Suprapubic skin (tissue), 4 donors: ENCODE measurements at regions not wholly inside any gene's neighbourhood (a gene's known extent, or its start where the extent isn't known, plus 50 kb on each side); places are given as distances from the start of the nearest gene placed in this dataset.

Experiments used
- DNase-seq, 2 donors: peaks; one replicate each; pipeline ENCODE4 v3.0.0-alpha.2; 2019; ENCODE audit warnings: low spot score in 2 of 2
- H3K27ac ChIP-seq: fragments of 200-600 bp; sonication (generic); one replicate; pipeline ENCODE4 v1.5.1; 2019
- H3K27me3 ChIP-seq: fragments of 200-600 bp; sonication (generic); one replicate; pipeline ENCODE4 v1.5.1; 2019
- H3K36me3 ChIP-seq: fragments of 200-600 bp; sonication (generic); one replicate; pipeline ENCODE4 v1.5.1; 2019
- H3K4me1 ChIP-seq: fragments of 200-600 bp; sonication (generic); one replicate; pipeline ENCODE4 v1.5.1; 2019
- H3K4me3 ChIP-seq: fragments of 200-600 bp; sonication (generic); one replicate; pipeline ENCODE4 v1.5.1; 2019; ENCODE audit warnings: mild to moderate bottlenecking
- H3K9me3 ChIP-seq: fragments of 200-600 bp; sonication (generic); one replicate; pipeline ENCODE4 v1.5.1; 2019
- EP300 ChIP-seq: sonication (generic); formaldehyde crosslinking; IDR thresholded peaks from one replicate; pipeline ENCODE4 v1.6.1; 2017; ENCODE audit warnings: antibody characterized with exemption
- POLR2A ChIP-seq, 2 donors: fragments of 450-650 bp; IDR thresholded peaks; one replicate each; pipeline ENCODE4 v1.6.1; 2017; ENCODE audit warnings: antibody characterized with exemption in 2 of 2, mild to moderate bottlenecking in 2 of 2, moderate library complexity in 2 of 2
- POLR2AphosphoS5 ChIP-seq, 3 donors: sonication (generic); formaldehyde crosslinking; IDR thresholded peaks; one replicate each; pipeline ENCODE4 v1.6.1; 2017; ENCODE audit warnings: antibody characterized with exemption in 3 of 3
- WGBS: methylation state at CpG from one replicate; pipeline ENCODE4 v1.1.5; 2018; 5-methylcytosine and 5-hydroxymethylcytosine counted together
- TF ChIP-seq, protein P1 (sequence below), 2 donors: fragments of 200-600 bp in 1 of 2; fragments of 450-650 bp in 1 of 2; sonication (generic) in 1 of 2; IDR thresholded peaks; one replicate each; pipeline ENCODE4 v1.5.1; 2016 to 2019; ENCODE audit warnings: antibody characterized with exemption in 2 of 2, mild to moderate bottlenecking in 1 of 2, moderate library complexity in 1 of 2

DNA sequence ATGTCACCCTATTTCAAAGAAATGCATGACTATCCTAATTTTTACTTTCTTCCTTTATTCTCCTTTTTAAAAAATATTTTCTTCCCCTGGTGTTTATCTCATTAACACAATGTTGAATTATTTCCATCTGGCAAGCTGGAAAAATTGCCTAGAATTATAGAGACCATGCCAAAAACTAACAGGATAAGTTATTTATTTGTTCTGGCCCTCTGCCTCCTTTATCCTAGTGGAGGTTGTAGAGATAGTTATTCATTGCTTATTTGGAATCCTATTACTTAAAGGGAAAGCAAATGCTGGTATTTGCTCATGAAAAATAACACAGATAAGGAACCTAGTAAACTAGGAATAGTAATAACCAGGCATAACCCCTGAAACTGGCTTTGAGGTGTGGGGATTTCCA is 684.9 kb upstream of the KIF2B start:
- Histone ChIP-seq H3K4me3 (no peak overlapping the region), H3K4me1 (no peaks in the 10 kb centered on the region), H3K9me3 (no peaks in the 10 kb centered on the region)

DNA sequence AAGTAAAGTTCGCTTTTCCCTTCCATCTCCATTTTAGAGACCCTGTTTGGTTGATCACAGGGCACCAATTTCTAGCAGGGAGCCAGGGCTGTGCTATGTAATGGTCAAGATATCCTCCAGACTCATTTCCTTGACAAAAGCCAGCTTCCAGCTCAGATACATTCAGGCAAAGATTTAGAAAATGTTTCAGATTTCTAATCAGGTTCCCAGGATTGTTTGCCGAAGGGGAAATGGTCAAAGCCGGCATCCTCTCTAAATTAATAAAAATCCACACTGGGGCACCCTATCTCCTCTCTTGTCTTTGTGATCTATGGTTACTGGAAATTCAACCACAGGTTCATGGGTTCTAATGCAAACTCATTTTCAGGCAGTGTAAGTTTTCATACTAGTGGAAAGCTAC is 686.8 kb upstream of the KIF2B start:
- WGBS: 51% methylated on average over 3 of the region's 3 CpGs
- H3K9me3 ChIP-seq: no peaks in the 10 kb centered on the region
- H3K36me3 ChIP-seq: no peaks in the 10 kb centered on the region
- no peaks in the 10 kb centered on the region for H3K27me3 ChIP-seq
- no peak overlapping the region for H3K4me3 ChIP-seq
- no peak for TF ChIP-seq POLR2A (IDR thresholded peaks at IDR 0.05)
- no peak for TF ChIP-seq POLR2AphosphoS5 (IDR thresholded peaks at IDR 0.05)
- TF ChIP-seq, protein P1, sequence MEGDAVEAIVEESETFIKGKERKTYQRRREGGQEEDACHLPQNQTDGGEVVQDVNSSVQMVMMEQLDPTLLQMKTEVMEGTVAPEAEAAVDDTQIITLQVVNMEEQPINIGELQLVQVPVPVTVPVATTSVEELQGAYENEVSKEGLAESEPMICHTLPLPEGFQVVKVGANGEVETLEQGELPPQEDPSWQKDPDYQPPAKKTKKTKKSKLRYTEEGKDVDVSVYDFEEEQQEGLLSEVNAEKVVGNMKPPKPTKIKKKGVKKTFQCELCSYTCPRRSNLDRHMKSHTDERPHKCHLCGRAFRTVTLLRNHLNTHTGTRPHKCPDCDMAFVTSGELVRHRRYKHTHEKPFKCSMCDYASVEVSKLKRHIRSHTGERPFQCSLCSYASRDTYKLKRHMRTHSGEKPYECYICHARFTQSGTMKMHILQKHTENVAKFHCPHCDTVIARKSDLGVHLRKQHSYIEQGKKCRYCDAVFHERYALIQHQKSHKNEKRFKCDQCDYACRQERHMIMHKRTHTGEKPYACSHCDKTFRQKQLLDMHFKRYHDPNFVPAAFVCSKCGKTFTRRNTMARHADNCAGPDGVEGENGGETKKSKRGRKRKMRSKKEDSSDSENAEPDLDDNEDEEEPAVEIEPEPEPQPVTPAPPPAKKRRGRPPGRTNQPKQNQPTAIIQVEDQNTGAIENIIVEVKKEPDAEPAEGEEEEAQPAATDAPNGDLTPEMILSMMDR (IDR thresholded peaks at IDR 0.05): no peak
- no peak for TF ChIP-seq EP300
- no peak overlapping the region for H3K27ac ChIP-seq
- DNase-seq: no peak
- no peaks in the 10 kb centered on the region for H3K4me1 ChIP-seq

More for the DNA sequence above, 684.9 kb upstream of the KIF2B start:
- H3K27ac ChIP-seq: no peak overlapping the region
- H3K27me3 ChIP-seq: no peaks in the 10 kb centered on the region
- no peak for TF ChIP-seq POLR2A (IDR thresholded peaks at IDR 0.05)
- TF ChIP-seq POLR2AphosphoS5 (IDR thresholded peaks at IDR 0.05): no peak
- TF ChIP-seq EP300: no peak
- TF ChIP-seq, protein P1 (IDR thresholded peaks at IDR 0.05): no peak
- no peaks in the 10 kb centered on the region for H3K36me3 ChIP-seq
- no peak for DNase-seq

DNA sequence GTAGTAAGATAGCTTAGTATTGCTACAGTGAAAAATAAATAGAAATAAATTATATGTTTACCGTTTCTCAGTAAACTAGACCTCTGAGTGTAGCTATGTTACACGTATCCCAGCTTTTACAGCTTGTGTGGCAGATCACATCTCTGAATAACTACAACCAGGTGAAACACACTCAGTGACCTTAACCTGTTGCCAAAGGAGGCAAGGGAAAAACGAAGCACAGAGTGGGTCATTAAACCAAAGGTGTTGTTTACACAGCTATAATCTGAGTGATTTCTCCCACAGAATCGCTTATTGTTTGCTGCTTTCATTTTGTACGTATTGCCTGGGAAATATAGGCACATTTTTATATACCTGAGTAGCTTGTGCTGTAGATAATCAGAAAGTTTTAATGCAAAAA is 688.2 kb upstream of the KIF2B start:
- Histone ChIP-seq H3K4me3 (no peak overlapping the region), H3K4me1 (no peaks in the 10 kb centered on the region), H3K9me3 (no peaks in the 10 kb centered on the region), H3K27ac (no peak overlapping the region), H3K27me3 (no peaks in the 10 kb centered on the region), H3K36me3 (no peaks in the 10 kb centered on the region)
- no peak for DNase-seq
- TF ChIP-seq, protein P1 (IDR thresholded peaks at IDR 0.05): no peak
- TF ChIP-seq EP300 (no peak), POLR2AphosphoS5 (IDR thresholded peaks at IDR 0.05) (no peak), POLR2A (IDR thresholded peaks at IDR 0.05) (no peak)
- 66% methylated on average over 5 of the region's 5 CpGs for WGBS

DNA sequence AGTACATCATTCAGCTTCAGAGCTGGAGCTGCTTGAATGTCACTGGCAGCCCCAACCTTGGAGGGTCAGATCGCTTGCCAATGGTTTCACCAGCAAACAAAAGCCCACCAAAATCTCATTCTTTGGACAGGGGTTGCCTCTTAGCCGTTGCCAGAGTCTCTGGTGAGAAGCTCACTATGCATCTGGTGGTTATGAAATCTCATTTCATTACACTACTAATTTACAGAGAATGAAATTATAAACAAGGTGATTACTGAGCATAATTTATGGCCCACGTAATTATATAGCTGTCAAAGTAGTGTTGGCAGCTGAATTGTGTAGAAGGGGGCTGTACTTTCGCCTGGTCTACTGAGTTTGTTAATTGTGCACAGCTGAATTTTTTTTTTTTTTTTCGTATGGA is 688.9 kb upstream of the KIF2B start:
- 35% methylated on average over 5 of the region's 5 CpGs for WGBS

DNA sequence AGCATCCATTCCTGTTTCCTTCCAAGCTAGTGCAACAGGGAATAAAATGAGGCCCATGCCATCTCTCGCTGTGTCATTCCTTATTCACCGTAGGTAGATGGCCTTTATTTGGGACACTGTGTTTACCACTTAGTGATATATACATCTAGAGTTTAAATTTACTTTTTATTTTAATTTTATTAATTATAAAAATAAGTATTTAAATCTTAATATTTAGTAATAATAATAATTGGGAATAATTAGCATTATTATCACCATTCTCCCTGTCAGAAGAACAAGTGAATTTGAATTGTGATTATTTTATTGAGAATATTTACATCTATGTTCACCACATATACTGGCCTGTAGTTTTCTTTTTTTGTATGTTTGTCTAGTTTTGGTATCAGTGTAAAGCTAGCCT is 692.9 kb upstream of the KIF2B start:
- Histone ChIP-seq H3K27me3 (no peaks in the 10 kb centered on the region), H3K4me3 (no peak overlapping the region), H3K9me3 (no peaks in the 10 kb centered on the region), H3K27ac (no peak overlapping the region), H3K36me3 (no peaks in the 10 kb centered on the region), H3K4me1 (no peaks in the 10 kb centered on the region)
- no peak for TF ChIP-seq EP300
- TF ChIP-seq POLR2A (IDR thresholded peaks at IDR 0.05): no peak
- TF ChIP-seq POLR2AphosphoS5 (IDR thresholded peaks at IDR 0.05): no peak
- TF ChIP-seq, protein P1 (IDR thresholded peaks at IDR 0.05): no peak
- DNase-seq: no peak
- WGBS: 98% methylated on average over 2 of the region's 2 CpGs

More for the DNA sequence above, 688.9 kb upstream of the KIF2B start:
- no peaks in the 10 kb centered on the region for H3K27me3 ChIP-seq
- no peak overlapping the region for H3K4me3 ChIP-seq
- H3K9me3 ChIP-seq: no peaks in the 10 kb centered on the region
- DNase-seq: no peak
- no peak overlapping the region for H3K27ac ChIP-seq
- H3K36me3 ChIP-seq: no peaks in the 10 kb centered on the region
- H3K4me1 ChIP-seq: no peaks in the 10 kb centered on the region
- TF ChIP-seq EP300: no peak
- no peak for TF ChIP-seq POLR2A (IDR thresholded peaks at IDR 0.05)
- TF ChIP-seq POLR2AphosphoS5 (IDR thresholded peaks at IDR 0.05): no peak
- TF ChIP-seq, protein P1 (IDR thresholded peaks at IDR 0.05): no peak
